Astrocyte (in vitro differentiated cells and primary cell): ENCODE measurements at regions not wholly inside any gene's neighbourhood (a gene's known extent, or its start where the extent isn't known, plus 50 kb on each side); places are given as distances from the start of the nearest gene placed in this dataset.

ENCODE experiments used
- CTCF ChIP-seq: IDR thresholded peaks from 2 replicates; pipeline ENCODE4 v1.5.1; 2011; ENCODE audit warnings: low read depth, mild to moderate bottlenecking, inconsistent platforms, low read length, moderate library complexity; ENCODE audit not compliant: insufficient read depth
- EZH2 ChIP-seq: IDR thresholded peaks from 2 replicates; pipeline ENCODE4 v1.6.1; 2012; ENCODE audit warnings: mild to moderate bottlenecking, low read length, inconsistent platforms; ENCODE audit not compliant: insufficient read depth

GRCh38 chr2:21655136-21655535 lies 531.4 kb downstream of the TDRD15 start:
- TF ChIP-seq CTCF (no peak), EZH2 (no peak)
